MCF 10A (cell line): ENCODE measurements at regions not wholly inside any gene's neighbourhood (a gene's known extent, or its start where the extent isn't known, plus 50 kb on each side); places are given as distances from the start of the nearest gene placed in this dataset.

ENCODE experiments used
- BruUV-seq: library from RNA; stranded (reverse); fragments of 400-500 nt; replicated peaks from 2 replicates; lab custom pipeline; 2021; lab: Mats Ljungman, UMichigan
- CTCF ChIA-PET: fragments of 300-600 bp; sonication (Branson Sonifier 250); formaldehyde crosslinking; extraction: SDS; loops from one replicate; lab custom pipeline; 2021; ENCODE audit warnings: antibody characterized with exemption, inconsistent platforms; lab: Yijun Ruan, JAX
- POLR2A ChIA-PET: fragments of 300-600, 350-650 bp; sonication (Branson Sonifier 250); formaldehyde crosslinking; extraction: SDS; loops from one replicate; lab custom pipeline; 2020; ENCODE audit warnings: antibody characterized with exemption, inconsistent platforms; lab: Yijun Ruan, JAX
- DNase-seq: peaks from one replicate; pipeline ENCODE4 v3.0.0-alpha.2; 2018; ENCODE audit not compliant: unreplicated experiment
- H3K27ac Mint-ChIP-seq: one replicate; pipeline ENCODE4 v1.8.0; 2022; ENCODE audit warnings: mild to moderate bottlenecking, low read depth, mixed read lengths; ENCODE audit not compliant: unreplicated experiment
- H3K27me3 Mint-ChIP-seq: one replicate; pipeline ENCODE4 v1.8.0; 2022; ENCODE audit warnings: mixed read lengths; ENCODE audit not compliant: insufficient read depth, unreplicated experiment
- H3K36me3 Mint-ChIP-seq: one replicate; pipeline ENCODE4 v1.8.0; 2022; ENCODE audit warnings: mild to moderate bottlenecking, moderate library complexity, mixed read lengths; ENCODE audit not compliant: insufficient read depth, unreplicated experiment
- H3K4me1 Mint-ChIP-seq: one replicate; pipeline ENCODE4 v1.8.0; 2022; ENCODE audit warnings: mixed read lengths; ENCODE audit not compliant: insufficient read depth, unreplicated experiment
- H3K4me3 Mint-ChIP-seq: one replicate; pipeline ENCODE4 v1.8.0; 2022; ENCODE audit warnings: mild to moderate bottlenecking, moderate library complexity, mixed read lengths; ENCODE audit not compliant: unreplicated experiment
- H3K9me3 Mint-ChIP-seq: one replicate; pipeline ENCODE4 v1.8.0; 2022; ENCODE audit warnings: mixed read lengths; ENCODE audit not compliant: unreplicated experiment
- CTCF ChIP-seq: fragments of 200-600 bp; IDR thresholded peaks from one replicate; pipeline ENCODE4 v1.8.0; 2022; ENCODE audit warnings: antibody characterized with exemption, mild to moderate bottlenecking; ENCODE audit not compliant: unreplicated experiment
- intact Hi-C: fragments of 100-400 bp; cut with micrococcal nuclease; formaldehyde crosslinking; loops from 2 replicates; pipeline ENCODE4 v1.14.1; 2022

GRCh38 chr11:19459240-19459639 is 218.5 kb upstream of the E2F8 start:
- Mint-ChIP-seq H3K4me1 (no peaks in the 10 kb centered on the region), H3K4me3 (no peak overlapping the region), H3K27ac (no peak overlapping the region), H3K27me3 (peaks cover 30% of the 10 kb centered on the region), H3K36me3 (no peaks in the 10 kb centered on the region), H3K9me3 (no peaks in the 10 kb centered on the region)
- no peak for TF ChIP-seq CTCF
- POLR2A ChIA-PET: interaction anchor here (0.6 kb wide), 1 partner anchor 11 kb away, joined by 3 read pairs; no protein-coding TSS in a partner anchor
- intact Hi-C loops: loop anchor here (10.0 kb wide), 1 partner anchor 86 kb away; no protein-coding TSS in a partner anchor
- CTCF ChIA-PET: no interaction called here
- no peak for DNase-seq
- BruUV-seq: no TSS peak

- peaks cover 5% of the 10 kb centered on the region for H3K4me1 Mint-ChIP-seq
- ChIA-PET POLR2A (interaction anchor here (0.6 kb wide), 1 partner anchor 10 kb away, joined by 3 read pairs; no protein-coding TSS in a partner anchor), CTCF (no interaction called here)
- no peak for DNase-seq
- no peaks in the 10 kb centered on the region for H3K36me3 Mint-ChIP-seq
- H3K27ac Mint-ChIP-seq: no peak overlapping the region
- peaks cover 30% of the 10 kb centered on the region for H3K27me3 Mint-ChIP-seq
- no peak for TF ChIP-seq CTCF
- H3K9me3 Mint-ChIP-seq: no peaks in the 10 kb centered on the region
- H3K4me3 Mint-ChIP-seq: no peak overlapping the region
- intact Hi-C loops: loop anchor here (10.0 kb wide), 1 partner anchor 86 kb away; no protein-coding TSS in a partner anchor
- BruUV-seq: no TSS peak
Measured at GRCh38 chr11:19458721-19459120, 218.0 kb upstream of the E2F8 start.

GRCh38 chr11:19458231-19458630 is 217.5 kb upstream of the E2F8 start:
- intact Hi-C loops: loop anchor here (10.0 kb wide), 1 partner anchor 87 kb away; no protein-coding TSS in a partner anchor
- no peak for DNase-seq
- Mint-ChIP-seq H3K27me3 (peaks cover 30% of the 10 kb centered on the region), H3K27ac (no peak overlapping the region), H3K4me3 (no peak overlapping the region), H3K9me3 (no peaks in the 10 kb centered on the region), H3K36me3 (no peaks in the 10 kb centered on the region), H3K4me1 (peaks cover 6% of the 10 kb centered on the region)
- POLR2A ChIA-PET: no interaction called here
- TF ChIP-seq CTCF: no peak
- BruUV-seq: no TSS peak
- CTCF ChIA-PET: no interaction called here

GRCh38 chr11:19455731-19456130 is 215.0 kb upstream of the E2F8 start:
- POLR2A ChIA-PET: no interaction called here
- CTCF ChIA-PET: interaction anchor here (0.6 to 0.8 kb wide), 2 partner anchors 20 to 379 kb away, joined by 3 to 7 read pairs; no protein-coding TSS in a partner anchor
- intact Hi-C loops: loop anchor here (10.0 kb wide), 1 partner anchor 89 kb away; no protein-coding TSS in a partner anchor
- peaks cover 6% of the 10 kb centered on the region for H3K4me1 Mint-ChIP-seq
- H3K9me3 Mint-ChIP-seq: no peaks in the 10 kb centered on the region
- no peak for DNase-seq
- no peak for TF ChIP-seq CTCF
- no peaks in the 10 kb centered on the region for H3K36me3 Mint-ChIP-seq
- H3K27ac Mint-ChIP-seq: no peak overlapping the region
- no peak overlapping the region for H3K4me3 Mint-ChIP-seq
- peaks cover 43% of the 10 kb centered on the region for H3K27me3 Mint-ChIP-seq
- BruUV-seq: no TSS peak
